BJ (cell line): ENCODE measurements at regions not wholly inside any gene's neighbourhood (a gene's known extent, or its start where the extent isn't known, plus 50 kb on each side); places are given as distances from the start of the nearest gene placed in this dataset.

Source experiments
- CTCF ChIA-PET: fragments of 350-600 bp; formaldehyde crosslinking; extraction: SDS; loops from one replicate; lab custom pipeline; 2021; ENCODE audit warnings: antibody characterized with exemption, inconsistent platforms; lab: Yijun Ruan, JAX
- POLR2A ChIA-PET: fragments of 300-600 bp; sonication (Branson Sonifier 250); formaldehyde crosslinking; extraction: SDS; loops from one replicate; lab custom pipeline; 2021; ENCODE audit warnings: antibody characterized with exemption; lab: Charles Lee
- DNase-seq: peaks from one replicate; pipeline ENCODE4 v3.0.0-alpha.2; 2011; ENCODE audit warnings: low read depth
- H3K27me3 ChIP-seq: 2 replicates; pipeline ENCODE4 v1.6.0; 2011; ENCODE audit warnings: low read length; ENCODE audit not compliant: control insufficient read depth, insufficient read depth
- H3K36me3 ChIP-seq: 2 replicates; pipeline ENCODE4 v1.5.1; 2011; ENCODE audit warnings: low read length; ENCODE audit not compliant: control insufficient read depth, insufficient read depth
- H3K4me3 ChIP-seq: 2 replicates; pipeline ENCODE4 v1.5.1; 2011; ENCODE audit warnings: low read depth, mild to moderate bottlenecking, control low read depth, low read length
- CTCF ChIP-seq: IDR thresholded peaks from 2 replicates; pipeline ENCODE4 v1.5.1; 2011; ENCODE audit warnings: low read depth, mild to moderate bottlenecking, control low read depth, inconsistent platforms, low read length, moderate library complexity; ENCODE audit not compliant: insufficient read depth

GRCh38 chr15:38038659-38039442 lies 104.4 kb downstream of the TMCO5A start:
- ChIA-PET CTCF (interaction anchor here (1.7 kb wide), 1 partner anchor 10 kb away, joined by 6 read pairs; no protein-coding TSS in a partner anchor), POLR2A (interaction anchor here (0.7 kb wide), 1 partner anchor 215 kb away, joined by 3 read pairs; no protein-coding TSS in a partner anchor)
- no peaks in the 10 kb centered on the region for H3K27me3 ChIP-seq
- no peak for TF ChIP-seq CTCF
- no peaks in the 10 kb centered on the region for H3K36me3 ChIP-seq
- DNase-seq: peak; percentile 68
- H3K4me3 ChIP-seq: no peak overlapping the region

- H3K36me3 ChIP-seq: no peaks in the 10 kb centered on the region
- H3K4me3 ChIP-seq: no peak overlapping the region
- CTCF ChIA-PET: interaction anchor here (1.3 kb wide), 1 partner anchor 38 kb away, joined by 4 read pairs; no protein-coding TSS in a partner anchor
- no peaks in the 10 kb centered on the region for H3K27me3 ChIP-seq
- DNase-seq: no peak
- no peak for TF ChIP-seq CTCF
- POLR2A ChIA-PET: interaction anchor here (0.6 kb wide), 1 partner anchor 22 kb away, joined by 3 read pairs; no protein-coding TSS in a partner anchor
These were observed 106.2 kb downstream of the TMCO5A start for GRCh38 chr15:38040615-38041014.

GRCh38 chr15:38041576-38041975 lies 107.1 kb downstream of the TMCO5A start:
- DNase-seq: peak; percentile 55
- TF ChIP-seq CTCF: no peak
- POLR2A ChIA-PET: no interaction called here
- Histone ChIP-seq H3K36me3 (no peaks in the 10 kb centered on the region), H3K4me3 (no peak overlapping the region), H3K27me3 (no peaks in the 10 kb centered on the region)
- CTCF ChIA-PET: interaction anchor here (1.3 kb wide), 1 partner anchor 39 kb away, joined by 4 read pairs; no protein-coding TSS in a partner anchor

- TF ChIP-seq CTCF: no peak
These were observed 107.8 kb downstream of the TMCO5A start for GRCh38 chr15:38042211-38042610.

GRCh38 chr15:38042707-38043445 lies 108.4 kb downstream of the TMCO5A start:
- no peak for DNase-seq
- TF ChIP-seq CTCF: no peak
- no peaks in the 10 kb centered on the region for H3K36me3 ChIP-seq
- POLR2A ChIA-PET: no interaction called here
- H3K4me3 ChIP-seq: no peak overlapping the region
- CTCF ChIA-PET: interaction anchor here (0.9 kb wide), 1 partner anchor 17 kb away, joined by 7 read pairs; no protein-coding TSS in a partner anchor
- H3K27me3 ChIP-seq: no peaks in the 10 kb centered on the region

More at GRCh38 chr15:38042211-38042610, 107.8 kb downstream of the TMCO5A start:
- H3K36me3 ChIP-seq: no peaks in the 10 kb centered on the region
- CTCF ChIA-PET: interaction anchor here (0.9 kb wide), 1 partner anchor 18 kb away, joined by 7 read pairs; no protein-coding TSS in a partner anchor
- no peaks in the 10 kb centered on the region for H3K27me3 ChIP-seq
- DNase-seq: no peak
- POLR2A ChIA-PET: no interaction called here
- H3K4me3 ChIP-seq: no peak overlapping the region
